Activated gamma-delta T cell treated with Interleukin-2 at 50 U/mL for 16 hours (primary cell): ENCODE measurements at regions not wholly inside any gene's neighbourhood (a gene's known extent, or its start where the extent isn't known, plus 50 kb on each side); places are given as distances from the start of the nearest gene placed in this dataset.

Source experiments
- DNase-seq: peaks from one replicate; pipeline ENCODE4 v3.0.0-alpha.2; 2020

GRCh38 chr20:22744341-22745193 is 160.2 kb upstream of the FOXA2 start:
- no peak for DNase-seq

DNA sequence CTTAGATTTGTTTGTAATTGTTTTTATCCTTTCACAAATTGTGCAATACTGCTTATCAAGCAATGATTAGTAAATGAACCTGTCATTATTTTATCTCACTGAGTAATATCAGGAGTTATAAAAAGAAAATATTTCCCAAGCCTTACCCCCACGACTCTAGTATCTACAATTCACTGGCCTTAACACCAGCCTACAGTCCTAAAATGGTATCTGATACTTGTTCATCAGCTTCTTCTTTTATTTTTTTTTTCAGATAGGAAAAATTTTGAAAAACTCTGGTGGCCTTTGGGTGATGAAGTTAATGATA is 160.8 kb upstream of the FOXA2 start:
- no peak for DNase-seq

- no peak for DNase-seq
These were observed 162.6 kb upstream of the FOXA2 start for GRCh38 chr20:22746957-22747356.

- DNase-seq = no peak
These were observed 168.0 kb upstream of the FOXA2 start for GRCh38 chr20:22752324-22752723.

DNA sequence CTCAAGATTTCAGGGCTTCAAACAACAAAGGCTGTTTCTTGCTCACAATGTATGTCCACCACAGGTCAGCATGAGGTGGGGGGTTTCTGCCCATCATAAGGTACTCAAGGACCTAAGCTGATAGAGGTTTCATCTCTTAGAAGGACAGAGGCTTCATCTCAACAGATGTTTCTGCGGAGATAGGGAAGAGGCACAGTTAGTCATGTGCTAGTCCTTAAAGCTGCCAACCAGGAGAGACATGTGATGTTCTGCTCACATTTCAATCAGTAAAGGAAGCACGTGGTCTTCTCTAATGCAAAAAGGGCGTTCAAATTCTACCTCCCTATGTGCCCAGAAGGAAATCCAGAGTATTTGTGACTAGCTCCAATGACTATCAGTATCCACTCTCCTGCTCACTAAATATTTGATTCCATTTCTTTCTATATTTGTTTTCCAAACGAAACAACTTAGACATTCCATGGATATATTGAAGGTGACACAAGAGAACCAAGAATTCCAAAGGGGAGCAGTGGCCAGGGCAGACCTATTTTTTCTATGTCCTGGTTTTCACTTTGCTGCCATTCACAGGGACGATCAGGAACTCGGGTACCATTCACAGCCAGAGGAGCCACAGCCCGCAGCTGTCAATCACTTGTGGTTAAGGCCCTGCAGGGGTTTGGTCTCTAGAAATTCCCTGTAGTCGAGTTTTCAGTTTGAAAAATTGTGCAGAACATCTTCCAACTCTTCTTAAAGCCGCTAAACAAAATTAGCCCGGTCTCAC is 173.2 kb upstream of the FOXA2 start:
- DNase-seq = no peak

GRCh38 chr20:22758815-22759214 is 174.4 kb upstream of the FOXA2 start:
- no peak for DNase-seq

DNA sequence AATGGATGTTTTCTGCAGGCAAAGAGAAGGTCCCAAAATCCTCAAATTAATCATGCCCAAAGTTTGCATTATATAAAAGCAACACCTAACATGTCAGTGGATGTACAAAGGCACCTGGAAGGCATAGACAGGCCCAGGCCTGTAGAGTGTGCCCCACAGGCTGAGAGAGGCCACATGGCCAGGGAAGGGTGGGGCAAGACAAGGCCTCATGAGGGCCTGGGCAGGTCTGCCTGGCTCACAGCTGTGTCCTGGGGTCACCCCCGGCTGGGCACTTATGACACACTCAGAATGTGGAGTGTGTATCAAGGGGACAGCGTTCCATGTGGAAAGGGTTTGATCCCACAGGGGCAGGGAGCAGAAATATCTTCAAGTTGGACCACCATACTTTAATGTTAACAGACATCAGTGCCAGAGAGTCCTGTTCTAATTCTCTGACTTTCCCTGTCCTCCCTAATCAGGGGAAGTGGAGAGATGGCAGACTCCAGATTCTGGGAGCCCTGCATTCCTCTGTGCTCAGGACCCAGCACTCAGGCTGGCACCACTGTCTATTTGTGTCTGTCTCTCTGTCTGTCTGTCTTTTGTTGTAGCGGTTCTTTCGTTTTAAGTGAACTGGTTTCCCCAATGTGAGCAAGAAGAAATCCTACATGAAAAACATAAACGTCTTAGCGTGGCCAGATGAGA is 178.3 kb upstream of the FOXA2 start:
- no peak for DNase-seq

DNA sequence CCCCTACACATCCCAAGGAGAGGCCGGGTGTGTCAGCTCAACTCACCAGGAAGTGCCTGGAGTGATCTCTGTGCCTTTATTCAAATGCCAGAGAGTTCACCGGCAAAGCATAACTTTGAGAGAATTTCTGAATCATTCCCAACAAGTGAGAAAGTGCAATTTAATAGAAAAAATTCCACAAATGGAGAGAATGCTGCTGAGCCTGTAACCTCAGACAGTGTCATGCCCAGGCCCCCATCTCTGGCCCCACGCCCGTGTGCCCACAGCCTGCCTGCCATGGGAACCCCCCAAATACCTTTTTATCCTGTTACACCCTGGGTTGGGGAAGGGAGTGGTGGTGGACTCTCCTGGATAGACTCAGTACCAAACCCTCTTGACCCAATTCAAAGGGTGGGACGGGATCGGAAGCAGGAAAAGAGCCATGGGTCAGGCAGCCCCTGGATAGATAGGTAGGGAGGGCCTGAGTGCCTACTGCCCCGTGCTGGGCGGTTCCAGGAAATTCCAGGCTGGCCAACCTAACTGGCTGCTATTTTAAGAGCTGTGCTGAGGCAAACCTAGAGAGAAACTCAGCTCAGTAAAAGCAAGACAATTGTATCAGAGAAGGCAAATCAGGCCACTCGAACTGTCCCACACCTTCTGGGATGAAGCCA is 179.0 kb upstream of the FOXA2 start:
- DNase-seq = no peak

GRCh38 chr20:22768266-22769178 is 184.2 kb upstream of the FOXA2 start:
- DNase-seq = no peak

GRCh38 chr20:22770241-22770800 is 185.9 kb upstream of the FOXA2 start:
- DNase-seq = no peak

DNA sequence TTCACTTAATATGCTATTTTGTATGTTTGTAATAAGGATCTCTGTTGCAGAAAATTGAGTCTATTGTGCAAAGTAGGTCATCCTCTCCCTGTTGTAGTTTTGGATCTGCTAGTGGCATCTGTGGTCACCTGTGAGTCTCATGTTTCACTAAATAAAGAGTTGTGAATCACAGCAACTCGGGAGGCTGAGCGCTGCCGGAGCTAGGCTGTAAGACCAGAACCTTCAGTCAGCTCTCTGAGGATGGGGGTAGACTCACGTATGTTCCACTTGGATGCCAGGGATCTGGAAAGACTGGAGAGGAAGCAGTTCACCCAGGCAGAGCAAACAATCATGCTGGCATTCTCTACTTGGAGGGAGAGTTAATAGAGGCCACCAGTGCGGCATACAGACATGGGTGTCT is 187.3 kb upstream of the FOXA2 start:
- DNase-seq = no peak

DNA sequence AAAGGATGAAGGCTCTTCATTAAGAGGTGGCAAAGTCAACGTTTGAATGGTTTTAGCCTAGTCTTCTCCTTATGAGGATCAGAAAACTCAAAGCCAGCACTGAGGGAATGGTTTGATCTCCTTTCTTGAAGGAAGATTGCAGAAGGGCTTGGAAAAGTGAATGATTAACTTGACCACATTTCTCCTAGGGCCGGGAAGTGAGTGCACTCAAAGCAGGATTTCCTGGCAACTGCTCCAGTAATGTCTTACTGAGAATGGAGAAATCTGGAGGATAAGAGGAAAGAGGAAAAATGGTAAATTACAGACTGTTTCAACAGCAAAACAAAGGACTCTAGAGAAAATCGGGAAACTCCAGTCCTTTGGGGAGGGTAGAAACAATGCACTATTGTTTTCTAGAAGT is 189.0 kb upstream of the FOXA2 start:
- DNase-seq = no peak

DNA sequence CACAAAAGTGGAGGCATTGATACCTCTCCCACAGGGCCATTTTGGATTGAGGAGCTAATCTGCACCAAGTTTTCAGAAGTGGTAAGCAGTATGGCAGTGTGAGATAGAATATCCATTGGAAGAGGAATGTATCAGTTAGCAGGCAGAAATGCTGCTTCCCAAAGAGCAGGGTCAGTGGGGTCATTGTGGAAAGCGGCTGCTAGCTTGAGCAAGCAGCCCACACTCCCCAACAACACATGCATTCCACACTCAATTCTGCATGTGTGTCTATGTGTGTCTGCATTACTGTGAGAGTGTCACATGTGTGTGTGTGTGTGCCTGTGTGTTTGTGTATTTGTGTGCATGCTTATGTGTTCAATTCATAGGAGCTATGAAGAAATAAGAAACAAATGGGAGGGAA is 190.9 kb upstream of the FOXA2 start:
- no peak for DNase-seq

GRCh38 chr20:22775671-22776139 is 191.3 kb upstream of the FOXA2 start:
- no peak for DNase-seq

DNA sequence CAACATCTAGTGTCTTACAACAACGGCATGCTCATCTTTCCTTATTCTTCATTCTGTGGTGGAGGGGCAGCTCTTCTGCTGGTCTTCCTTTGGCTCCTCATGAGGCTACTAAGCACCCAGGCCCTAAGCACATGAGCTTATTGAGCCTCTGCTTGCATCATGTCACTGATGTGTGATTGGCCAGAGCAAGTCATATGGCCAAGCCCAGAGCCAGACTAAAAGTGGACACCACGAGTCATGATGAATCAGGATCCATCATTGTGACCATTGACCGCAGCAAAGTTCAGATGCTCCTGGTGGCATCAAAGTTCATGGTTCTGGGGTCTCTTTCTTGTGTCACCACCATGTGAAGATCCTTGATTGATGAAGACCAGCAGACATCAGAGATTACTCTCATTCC is 192.0 kb upstream of the FOXA2 start:
- no peak for DNase-seq

- no peak for DNase-seq
These were observed 195.5 kb upstream of the FOXA2 start for GRCh38 chr20:22779878-22780277.

DNA sequence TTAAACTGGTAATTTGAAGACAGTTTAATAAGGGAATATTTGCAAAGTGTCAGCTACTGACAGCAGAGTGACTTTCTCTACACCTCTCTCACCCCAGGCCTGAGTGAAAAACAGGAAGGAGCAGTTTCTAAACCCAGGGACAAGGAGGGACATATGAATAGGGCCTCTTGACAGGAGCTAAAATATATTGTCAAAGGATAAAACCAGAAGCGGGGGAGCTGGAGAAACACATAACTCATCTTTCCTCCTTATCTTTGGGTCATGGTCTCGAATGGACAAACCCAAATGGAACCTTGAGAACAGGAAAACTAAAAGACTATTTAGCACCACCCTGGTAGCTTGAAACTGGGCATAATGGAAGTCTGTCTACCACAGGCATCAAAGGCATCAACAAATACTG is 197.5 kb upstream of the FOXA2 start:
- no peak for DNase-seq

DNA sequence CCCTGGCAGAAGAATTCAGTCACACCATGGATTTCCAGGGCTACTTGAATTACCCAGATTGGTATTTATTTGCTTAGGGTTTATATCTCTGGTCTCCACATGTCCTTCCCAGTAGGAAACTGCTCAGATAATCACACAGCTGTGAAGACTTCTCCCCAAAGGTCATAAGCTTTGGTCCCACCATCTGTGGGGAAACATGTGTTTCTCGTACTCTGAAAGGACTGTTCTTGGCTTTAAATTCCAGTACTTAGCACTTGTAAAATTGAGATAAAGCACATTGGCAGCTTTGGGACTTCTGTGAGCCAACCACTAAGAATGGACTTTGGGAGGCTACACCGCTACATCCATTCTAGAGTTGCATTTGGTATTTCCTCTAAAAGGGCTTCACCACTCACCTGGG is 205.3 kb upstream of the FOXA2 start:
- no peak for DNase-seq

- no peak for DNase-seq
These were observed 207.0 kb upstream of the FOXA2 start for GRCh38 chr20:22791396-22791795.

GRCh38 chr20:22791877-22792525 is 207.6 kb upstream of the FOXA2 start:
- DNase-seq = no peak

DNA sequence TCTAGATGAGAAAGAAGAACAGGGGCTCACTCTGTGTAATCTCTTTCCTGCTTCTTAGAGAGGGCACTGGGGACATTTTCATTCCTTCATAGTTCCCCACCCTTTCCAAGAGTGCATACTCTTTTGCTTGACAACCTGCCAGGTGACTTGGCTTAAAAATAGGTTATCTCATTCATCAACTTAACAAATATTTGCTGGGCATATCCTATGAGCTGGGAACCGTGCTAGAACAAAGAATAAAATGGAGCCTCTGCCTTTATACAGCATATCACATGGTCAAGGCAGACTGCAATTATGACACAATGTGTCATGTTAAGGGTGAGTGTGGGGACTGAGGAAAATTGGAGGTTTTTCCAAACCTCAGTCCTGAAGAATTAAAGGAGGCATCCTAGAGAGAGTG is 209.8 kb upstream of the FOXA2 start:
- DNase-seq = no peak
